ENCODE measurements at regions not wholly inside any gene's neighbourhood (a gene's known extent, or its start where the extent isn't known, plus 50 kb on each side); places are given as distances from the start of the nearest gene placed in this dataset.

DNA sequence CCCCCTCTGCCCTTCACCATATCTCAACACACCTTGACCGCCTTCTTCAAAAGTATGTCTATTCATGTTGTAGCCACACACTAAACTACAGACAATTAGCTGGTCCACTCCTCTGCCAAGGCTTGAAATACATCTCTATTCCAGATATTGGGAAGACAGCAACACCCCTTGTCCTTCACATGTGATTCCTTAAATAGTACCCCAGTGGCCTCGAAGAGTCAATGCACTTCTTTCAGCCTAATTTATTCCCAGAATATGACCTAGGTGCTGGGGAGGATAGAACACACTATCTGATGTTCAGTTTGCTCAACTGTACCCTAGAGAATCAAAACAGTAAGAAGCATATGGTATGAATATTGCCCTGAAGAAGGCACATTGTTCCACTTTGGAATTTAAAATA is 82.4 kb upstream of the DACH1 start:
- no peak overlapping the region for H3K27ac ChIP-seq (ENCODE audit: low read depth in 2 of 2, low read length in 1 of 2)
- CTCF ChIA-PET, result interaction anchor here (0.7 kb wide), 1 partner anchor 20 kb away, joined by 3 read pairs; no protein-coding TSS in a partner anchor

DNA sequence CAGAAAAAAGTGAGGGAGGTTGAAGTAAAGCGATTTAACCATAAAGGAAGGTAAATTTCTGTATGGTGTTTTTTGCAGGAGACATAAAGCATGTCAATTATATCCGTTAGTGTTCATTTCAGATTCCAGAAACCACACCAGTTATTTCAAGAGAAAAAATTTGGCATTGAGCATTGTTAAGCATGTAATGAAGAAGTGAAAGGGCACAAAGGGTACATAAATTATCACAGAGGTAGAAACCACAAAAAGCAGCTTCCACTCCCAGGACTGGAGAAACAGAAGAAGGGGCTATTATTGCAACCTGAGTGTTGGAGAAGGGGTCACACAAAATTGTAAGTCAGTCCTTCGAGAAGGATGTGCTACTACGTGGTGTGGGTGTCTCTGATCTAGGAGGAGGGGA is 72.2 kb upstream of the DACH1 start:
- no peaks in the 10 kb centered on the region for H3K9me3 ChIP-seq
- H3K9me2 ChIP-seq, result no peaks in the 10 kb centered on the region
- H3K9ac ChIP-seq, result no peak overlapping the region
- no peak for TF ChIP-seq NRF1 (IDR thresholded peaks at IDR 0.05; ENCODE audit: low read depth, low read length)
- TF ChIP-seq, protein P1, sequence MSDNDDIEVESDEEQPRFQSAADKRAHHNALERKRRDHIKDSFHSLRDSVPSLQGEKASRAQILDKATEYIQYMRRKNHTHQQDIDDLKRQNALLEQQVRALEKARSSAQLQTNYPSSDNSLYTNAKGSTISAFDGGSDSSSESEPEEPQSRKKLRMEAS (IDR thresholded peaks at IDR 0.05; ENCODE audit: low read depth), result no peak
- TF ChIP-seq, protein P2, sequence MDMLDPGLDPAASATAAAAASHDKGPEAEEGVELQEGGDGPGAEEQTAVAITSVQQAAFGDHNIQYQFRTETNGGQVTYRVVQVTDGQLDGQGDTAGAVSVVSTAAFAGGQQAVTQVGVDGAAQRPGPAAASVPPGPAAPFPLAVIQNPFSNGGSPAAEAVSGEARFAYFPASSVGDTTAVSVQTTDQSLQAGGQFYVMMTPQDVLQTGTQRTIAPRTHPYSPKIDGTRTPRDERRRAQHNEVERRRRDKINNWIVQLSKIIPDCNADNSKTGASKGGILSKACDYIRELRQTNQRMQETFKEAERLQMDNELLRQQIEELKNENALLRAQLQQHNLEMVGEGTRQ (IDR thresholded peaks at IDR 0.05; ENCODE audit: borderline replicate concordance, low read depth, low read length), result no peak
- no peak for TF ChIP-seq FOXM1 (IDR thresholded peaks at IDR 0.05; ENCODE audit: low read depth)
- TF ChIP-seq, protein P3, sequence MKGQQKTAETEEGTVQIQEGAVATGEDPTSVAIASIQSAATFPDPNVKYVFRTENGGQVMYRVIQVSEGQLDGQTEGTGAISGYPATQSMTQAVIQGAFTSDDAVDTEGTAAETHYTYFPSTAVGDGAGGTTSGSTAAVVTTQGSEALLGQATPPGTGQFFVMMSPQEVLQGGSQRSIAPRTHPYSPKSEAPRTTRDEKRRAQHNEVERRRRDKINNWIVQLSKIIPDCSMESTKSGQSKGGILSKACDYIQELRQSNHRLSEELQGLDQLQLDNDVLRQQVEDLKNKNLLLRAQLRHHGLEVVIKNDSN (IDR thresholded peaks at IDR 0.05; ENCODE audit: borderline replicate concordance, low read depth), result no peak
- TF ChIP-seq FOXJ3 (CRISPR knock-in tag; IDR thresholded peaks at IDR 0.05), result no peak
- TF ChIP-seq TAF1 (IDR thresholded peaks at IDR 0.05; ENCODE audit: borderline replicate concordance, low read depth, low read length), result no peak
- no peak for TF ChIP-seq SMC3 (IDR thresholded peaks at IDR 0.05; ENCODE audit: low read depth, low read length)
- TF ChIP-seq, protein P4, sequence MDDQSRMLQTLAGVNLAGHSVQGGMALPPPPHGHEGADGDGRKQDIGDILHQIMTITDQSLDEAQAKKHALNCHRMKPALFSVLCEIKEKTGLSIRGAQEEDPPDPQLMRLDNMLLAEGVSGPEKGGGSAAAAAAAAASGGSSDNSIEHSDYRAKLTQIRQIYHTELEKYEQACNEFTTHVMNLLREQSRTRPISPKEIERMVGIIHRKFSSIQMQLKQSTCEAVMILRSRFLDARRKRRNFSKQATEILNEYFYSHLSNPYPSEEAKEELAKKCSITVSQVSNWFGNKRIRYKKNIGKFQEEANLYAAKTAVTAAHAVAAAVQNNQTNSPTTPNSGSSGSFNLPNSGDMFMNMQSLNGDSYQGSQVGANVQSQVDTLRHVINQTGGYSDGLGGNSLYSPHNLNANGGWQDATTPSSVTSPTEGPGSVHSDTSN (IDR thresholded peaks at IDR 0.05), result no peak
- TF ChIP-seq TEAD4 (IDR thresholded peaks at IDR 0.05; ENCODE audit: borderline replicate concordance, insufficient read depth), result no peak
- TF ChIP-seq TCF12 (IDR thresholded peaks at IDR 0.05), result no peak
- no peak for TF ChIP-seq JUND (IDR thresholded peaks at IDR 0.05)
- TF ChIP-seq YY1 (IDR thresholded peaks at IDR 0.05; ENCODE audit: low read depth), result no peak
- TF ChIP-seq RAD21 (IDR thresholded peaks at IDR 0.05; ENCODE audit: low read length), result no peak
- no peak for TF ChIP-seq EP300 (IDR thresholded peaks at IDR 0.05; ENCODE audit: borderline replicate concordance in 1 of 2, low read depth in 1 of 2, low read length in 1 of 2)
- no peak for TF ChIP-seq CHD2 (IDR thresholded peaks at IDR 0.05; ENCODE audit: low read length, partially characterized antibody)
- no peaks in the 10 kb centered on the region for H3F3A ChIP-seq (replicated peaks; ENCODE audit: insufficient read depth)
- H3K4me3 ChIP-seq (ENCODE audit: low read depth in 2 of 2, low read length in 1 of 2), result no peak overlapping the region
- H3K4me1 ChIP-seq (ENCODE audit: control insufficient read depth in 1 of 2, insufficient read depth in 2 of 2, low read depth in 1 of 2, low read length in 1 of 2), result no peaks in the 10 kb centered on the region; a peak in 1 of 4 replicates
- no peak overlapping the region for H2AFZ ChIP-seq (ENCODE audit: low read depth)
- no peaks in the 10 kb centered on the region for H4K20me1 ChIP-seq (ENCODE audit: insufficient read depth)
- DNase-seq, result no peak
- H3K36me3 ChIP-seq (replicated peaks in 1 of 2; ENCODE audit: control insufficient read depth in 1 of 2, insufficient read depth in 2 of 2, low read length in 1 of 2), result no peaks in the 10 kb centered on the region
- H3K4me2 ChIP-seq, result no peak overlapping the region
- POLR2A ChIA-PET, result no interaction called here
- H3K27ac ChIP-seq (ENCODE audit: low read depth in 2 of 2, low read length in 1 of 2), result no peak overlapping the region
- 65% methylated on average over 4 of the region's 4 CpGs for WGBS (ENCODE audit: low lambda C conversion rate)
- H3K79me2 ChIP-seq (ENCODE audit: insufficient read depth), result no peaks in the 10 kb centered on the region
- H3K27me3 ChIP-seq (ENCODE audit: insufficient read depth), result no peaks in the 10 kb centered on the region
- CTCF ChIA-PET, result no interaction called here

More for the DNA sequence above, 82.4 kb upstream of the DACH1 start:
- POLR2A ChIA-PET, result no interaction called here
- no peaks in the 10 kb centered on the region for H3K4me1 ChIP-seq (ENCODE audit: control insufficient read depth in 1 of 2, insufficient read depth in 2 of 2, low read depth in 1 of 2, low read length in 1 of 2)
- H3F3A ChIP-seq (replicated peaks; ENCODE audit: insufficient read depth), result no peaks in the 10 kb centered on the region
- H3K79me2 ChIP-seq (ENCODE audit: insufficient read depth), result no peaks in the 10 kb centered on the region
- H3K4me3 ChIP-seq (ENCODE audit: low read depth in 2 of 2, low read length in 1 of 2), result no peak overlapping the region
- H3K9ac ChIP-seq, result no peak overlapping the region
- 75% methylated on average over 2 of the region's 2 CpGs for WGBS (ENCODE audit: low lambda C conversion rate)
- H3K9me2 ChIP-seq, result no peaks in the 10 kb centered on the region
- DNase-seq, result no peak
- no peaks in the 10 kb centered on the region for H3K36me3 ChIP-seq (replicated peaks in 1 of 2; ENCODE audit: control insufficient read depth in 1 of 2, insufficient read depth in 2 of 2, low read length in 1 of 2)
- no peaks in the 10 kb centered on the region for H4K20me1 ChIP-seq (ENCODE audit: insufficient read depth)
- H2AFZ ChIP-seq (ENCODE audit: low read depth), result no peak overlapping the region
- H3K4me2 ChIP-seq, result no peak overlapping the region
- TF ChIP-seq RFX5 (IDR thresholded peaks at IDR 0.05; ENCODE audit: low read length) (no peak), GABPA (IDR thresholded peaks at IDR 0.05; ENCODE audit: low read depth) (no peak), NRF1 (IDR thresholded peaks at IDR 0.05; ENCODE audit: low read depth, low read length) (no peak), ELF1 (IDR thresholded peaks at IDR 0.05) (no peak), TAF1 (IDR thresholded peaks at IDR 0.05; ENCODE audit: borderline replicate concordance, low read depth, low read length) (no peak)
- TF ChIP-seq, protein P5, sequence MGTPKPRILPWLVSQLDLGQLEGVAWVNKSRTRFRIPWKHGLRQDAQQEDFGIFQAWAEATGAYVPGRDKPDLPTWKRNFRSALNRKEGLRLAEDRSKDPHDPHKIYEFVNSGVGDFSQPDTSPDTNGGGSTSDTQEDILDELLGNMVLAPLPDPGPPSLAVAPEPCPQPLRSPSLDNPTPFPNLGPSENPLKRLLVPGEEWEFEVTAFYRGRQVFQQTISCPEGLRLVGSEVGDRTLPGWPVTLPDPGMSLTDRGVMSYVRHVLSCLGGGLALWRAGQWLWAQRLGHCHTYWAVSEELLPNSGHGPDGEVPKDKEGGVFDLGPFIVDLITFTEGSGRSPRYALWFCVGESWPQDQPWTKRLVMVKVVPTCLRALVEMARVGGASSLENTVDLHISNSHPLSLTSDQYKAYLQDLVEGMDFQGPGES (IDR thresholded peaks at IDR 0.05; ENCODE audit: low read depth, low read length), result no peak
- TF ChIP-seq, protein P4 (IDR thresholded peaks at IDR 0.05), result no peak
- H3K9me3 ChIP-seq, result no peaks in the 10 kb centered on the region
- H3K27me3 ChIP-seq (ENCODE audit: insufficient read depth), result no peaks in the 10 kb centered on the region

Data from SK-N-SH (cell line).